ENCODE measurements at regions not wholly inside any gene's neighbourhood (a gene's known extent, or its start where the extent isn't known, plus 50 kb on each side); places are given as distances from the start of the nearest gene placed in this dataset.

DNA sequence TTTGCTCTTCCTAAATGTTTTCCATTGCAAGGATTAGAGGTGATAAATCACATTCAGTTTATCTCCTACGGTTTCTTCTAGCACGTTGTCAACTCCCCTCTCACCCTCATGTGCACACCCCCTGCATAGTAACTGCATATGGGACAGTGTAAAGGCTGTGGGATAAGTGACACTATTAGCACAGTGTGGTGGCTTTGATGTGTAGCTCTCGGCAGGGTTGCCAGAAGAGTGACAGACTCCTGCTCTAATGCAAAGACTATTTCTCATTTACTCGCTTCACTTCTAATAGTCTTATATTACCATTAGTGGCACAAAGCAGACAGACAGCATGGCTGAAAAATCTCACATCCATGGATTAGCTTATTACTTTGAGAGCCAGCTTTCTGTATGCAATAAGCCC, 454.6 kb downstream of the CETN3 start:
- no peak overlapping the region for H3K9ac ChIP-seq (replicated peaks in 1 of 4; ENCODE audit: extremely low read depth in 1 of 4, low read depth in 3 of 4, low read length in 3 of 4)
- no peak overlapping the region for H2BK20ac ChIP-seq (ENCODE audit: low read length)
- H2BK12ac ChIP-seq (ENCODE audit: low read depth, low read length): no peak overlapping the region
- CTCF ChIA-PET (ENCODE audit: partially characterized antibody): interaction anchor here (1.1 to 1.7 kb wide), 3 partner anchors 8 to 206 kb away, joined by 3 to 6 read pairs (median 3); no protein-coding TSS in a partner anchor
- H2BK15ac ChIP-seq (ENCODE audit: low read length): no peak overlapping the region
- H2BK120ac ChIP-seq (replicated peaks; ENCODE audit: low read depth, low read length): no peak overlapping the region
- no peaks in the 10 kb centered on the region for H3K23me2 ChIP-seq (ENCODE audit: low read depth, low read length)
- H2AFZ ChIP-seq (ENCODE audit: low read length): no peak overlapping the region
- H3K4me3 ChIP-seq (ENCODE audit: extremely low read depth in 1 of 4, insufficient read depth in 2 of 4, low read depth in 3 of 4, low read length in 4 of 4): no peak overlapping the region
- DNase-seq (ENCODE audit: low read depth in 1 of 2, low spot score in 2 of 2): no peak
- no peak overlapping the region for H4K91ac ChIP-seq (replicated peaks; ENCODE audit: insufficient read length, low read length)
- H4K8ac ChIP-seq (ENCODE audit: extremely low read depth, insufficient read depth, low read length): no peak overlapping the region
- no peaks in the 10 kb centered on the region for H3K79me1 ChIP-seq (ENCODE audit: low read depth, low read length)
- no peak overlapping the region for H3K14ac ChIP-seq (ENCODE audit: insufficient read length)
- H3K36me3 ChIP-seq (ENCODE audit: control insufficient read depth in 2 of 4, insufficient read depth in 4 of 4, low read length in 3 of 4): no peaks in the 10 kb centered on the region
- no peaks in the 10 kb centered on the region for H3K4me1 ChIP-seq (replicated peaks in 1 of 4; ENCODE audit: control insufficient read depth in 3 of 4, insufficient read depth in 4 of 4, low read length in 3 of 4)
- H3K56ac ChIP-seq (replicated peaks; ENCODE audit: insufficient read length, low read depth, low read length): no peak overlapping the region
- no peak overlapping the region for H2BK5ac ChIP-seq (ENCODE audit: low read depth, low read length)
- no peak for FAIRE-seq
- no peak overlapping the region for H3K4ac ChIP-seq (replicated peaks; ENCODE audit: insufficient read length, low read depth, low read length)
- no peak overlapping the region for H3K18ac ChIP-seq (ENCODE audit: extremely low read depth, low read length)
- no peaks in the 10 kb centered on the region for H3K27me3 ChIP-seq (replicated peaks in 1 of 4; ENCODE audit: control insufficient read depth in 3 of 4, extremely low read depth in 1 of 4, insufficient read depth in 3 of 4, low read length in 3 of 4)
- no peak overlapping the region for H3K27ac ChIP-seq (ENCODE audit: low read depth, low read length)
- H2AK5ac ChIP-seq (ENCODE audit: low read depth, low read length): no peak overlapping the region
- H3K4me2 ChIP-seq (ENCODE audit: insufficient read depth in 1 of 2, low read depth in 2 of 2, low read length in 2 of 2): no peak overlapping the region
- H3K79me2 ChIP-seq (ENCODE audit: control insufficient read depth in 1 of 2, insufficient read depth in 2 of 2, low read length in 2 of 2): no peaks in the 10 kb centered on the region
- POLR2A ChIA-PET (ENCODE audit: partially characterized antibody): interaction anchor here (0.6 kb wide), 1 partner anchor 154 kb away, joined by 3 read pairs; no protein-coding TSS in a partner anchor
- no peaks in the 10 kb centered on the region for H4K20me1 ChIP-seq (replicated peaks in 1 of 2; ENCODE audit: control insufficient read depth in 1 of 2, insufficient read depth in 2 of 2, low read length in 2 of 2)
- H3K9me3 ChIP-seq (ENCODE audit: insufficient read depth in 2 of 2, low read depth in 1 of 2, low read length in 1 of 2): no peaks in the 10 kb centered on the region
- H3K23ac ChIP-seq (ENCODE audit: insufficient read length): no peak overlapping the region
- WGBS, 2 experiments (ENCODE audit: extremely low coverage in 1 of 2, insufficient coverage in 1 of 2, insufficient read length in 1 of 2, insufficient replicate concordance in 2 of 2, low coverage in 1 of 2, low lambda C conversion rate in 2 of 2, missing lambda C conversion rate in 1 of 2): 88% methylated on average over 4 of the region's 4 CpGs; no CpG with 5 or more reads in 1 of the 2 experiments
- no peak overlapping the region for H4K5ac ChIP-seq (ENCODE audit: insufficient read length, low read depth, low read length)
- TF ChIP-seq KDM5A (IDR thresholded peaks at IDR 0.05; ENCODE audit: low read length): no peak
- no peak for TF ChIP-seq SIX5 (IDR thresholded peaks at IDR 0.05; ENCODE audit: low read depth, low read length)
- no peak for TF ChIP-seq SP4 (IDR thresholded peaks at IDR 0.05; ENCODE audit: low read length)
- no peak for TF ChIP-seq TAF7 (optimal IDR thresholded peaks at IDR 0.05; ENCODE audit: borderline replicate concordance, low read depth, low read length)
- TF ChIP-seq, protein P1, sequence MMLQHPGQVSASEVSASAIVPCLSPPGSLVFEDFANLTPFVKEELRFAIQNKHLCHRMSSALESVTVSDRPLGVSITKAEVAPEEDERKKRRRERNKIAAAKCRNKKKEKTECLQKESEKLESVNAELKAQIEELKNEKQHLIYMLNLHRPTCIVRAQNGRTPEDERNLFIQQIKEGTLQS (IDR thresholded peaks at IDR 0.05; ENCODE audit: insufficient read depth, low read depth, low read length): no peak
- TF ChIP-seq EZH2 (IDR thresholded peaks at IDR 0.05; ENCODE audit: low read depth, low read length, severe bottlenecking): no peak
- no peak for TF ChIP-seq POU5F1 (IDR thresholded peaks at IDR 0.05; ENCODE audit: low read depth, low read length)
- TF ChIP-seq, protein P2, sequence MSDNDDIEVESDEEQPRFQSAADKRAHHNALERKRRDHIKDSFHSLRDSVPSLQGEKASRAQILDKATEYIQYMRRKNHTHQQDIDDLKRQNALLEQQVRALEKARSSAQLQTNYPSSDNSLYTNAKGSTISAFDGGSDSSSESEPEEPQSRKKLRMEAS (IDR thresholded peaks at IDR 0.05): no peak
- no peak for TF ChIP-seq HDAC2 (IDR thresholded peaks at IDR 0.05; ENCODE audit: borderline replicate concordance in 1 of 2, low read depth in 2 of 2, low read length in 2 of 2)
- TF ChIP-seq, protein P3, sequence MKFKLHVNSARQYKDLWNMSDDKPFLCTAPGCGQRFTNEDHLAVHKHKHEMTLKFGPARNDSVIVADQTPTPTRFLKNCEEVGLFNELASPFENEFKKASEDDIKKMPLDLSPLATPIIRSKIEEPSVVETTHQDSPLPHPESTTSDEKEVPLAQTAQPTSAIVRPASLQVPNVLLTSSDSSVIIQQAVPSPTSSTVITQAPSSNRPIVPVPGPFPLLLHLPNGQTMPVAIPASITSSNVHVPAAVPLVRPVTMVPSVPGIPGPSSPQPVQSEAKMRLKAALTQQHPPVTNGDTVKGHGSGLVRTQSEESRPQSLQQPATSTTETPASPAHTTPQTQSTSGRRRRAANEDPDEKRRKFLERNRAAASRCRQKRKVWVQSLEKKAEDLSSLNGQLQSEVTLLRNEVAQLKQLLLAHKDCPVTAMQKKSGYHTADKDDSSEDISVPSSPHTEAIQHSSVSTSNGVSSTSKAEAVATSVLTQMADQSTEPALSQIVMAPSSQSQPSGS (IDR thresholded peaks at IDR 0.05; ENCODE audit: low read length): no peak
- no peak for TF ChIP-seq TEAD4 (IDR thresholded peaks at IDR 0.05; ENCODE audit: low read depth, low read length)
- no peak for TF ChIP-seq SRF (IDR thresholded peaks at IDR 0.05; ENCODE audit: low read depth, low read length)
